SU-DHL-6 (cell line): ENCODE measurements at regions not wholly inside any gene's neighbourhood (a gene's known extent, or its start where the extent isn't known, plus 50 kb on each side); places are given as distances from the start of the nearest gene placed in this dataset.

Experiments
- H2AFZ ChIP-seq: fragments of 200-600 bp; sonication (generic); 2 replicates; pipeline ENCODE4 v1.6.1; 2014; ENCODE audit warnings: low read depth, mild to moderate bottlenecking, moderate library complexity, mixed read lengths, antibody characterized with exemption, low read length; ENCODE audit not compliant: severe bottlenecking
- H3F3A ChIP-seq: fragments of 200-600 bp; shearing (Covaris generic); 2 replicates; pipeline ENCODE4 v1.6.0; 2016; ENCODE audit warnings: antibody characterized with exemption, mild to moderate bottlenecking; ENCODE audit not compliant: insufficient read depth
- H3K27ac ChIP-seq: fragments of 200-600 bp; sonication (generic); 2 replicates; pipeline ENCODE4 v1.5.1; 2016; ENCODE audit warnings: low read depth, mild to moderate bottlenecking, low read length, moderate library complexity, mixed read lengths
- H3K27me3 ChIP-seq: fragments of 200-600 bp; sonication (generic), shearing (Covaris generic); 2 replicates; pipeline ENCODE4 v1.6.0; 2014; ENCODE audit warnings: mild to moderate bottlenecking, low read length
- H3K36me3 ChIP-seq: fragments of 200-600 bp; sonication (generic); 2 replicates; pipeline ENCODE4 v1.6.1; 2014; ENCODE audit warnings: mild to moderate bottlenecking, low read length, mixed read lengths
- H3K4me2 ChIP-seq: fragments of 300-600, 200-600 bp; shearing (Covaris generic), sonication (generic); 2 replicates; pipeline ENCODE4 v1.6.0; 2014; ENCODE audit warnings: low read length, low read depth, mild to moderate bottlenecking; ENCODE audit not compliant: poor library complexity, severe bottlenecking
- H3K4me3 ChIP-seq: fragments of 200-600 bp; sonication (generic); 2 replicates; pipeline ENCODE4 v1.5.1; 2014; ENCODE audit warnings: antibody characterized with exemption, low read length, mild to moderate bottlenecking, mixed read lengths; ENCODE audit not compliant: insufficient read depth, poor library complexity, severe bottlenecking
- H3K79me2 ChIP-seq: fragments of 200-600 bp; sonication (generic); 2 replicates; pipeline ENCODE4 v1.6.1; 2014; ENCODE audit warnings: mild to moderate bottlenecking, low read length, moderate library complexity; ENCODE audit not compliant: insufficient read depth
- H3K9ac ChIP-seq: fragments of 200-600 bp; sonication (generic); 2 replicates; pipeline ENCODE4 v1.7.0; 2014; ENCODE audit warnings: mild to moderate bottlenecking, low read length
- H3K9me2 ChIP-seq: fragments of 200-600 bp; sonication (generic); replicated peaks from 2 replicates; pipeline ENCODE4 v1.6.1; 2014; ENCODE audit warnings: low read length; ENCODE audit not compliant: insufficient read depth
- H3K9me3 ChIP-seq: fragments of 200-600 bp; sonication (generic); 2 replicates; pipeline ENCODE4 v1.6.1; 2014; ENCODE audit warnings: low read length, mixed read lengths; ENCODE audit not compliant: insufficient read depth
- H4K20me1 ChIP-seq: fragments of 200-600 bp; sonication (generic); 2 replicates; pipeline ENCODE4 v1.6.1; 2014; ENCODE audit warnings: low read depth, mild to moderate bottlenecking, antibody characterized with exemption, low read length, moderate library complexity, mixed read lengths
- CTCF ChIP-seq: fragments of 200-600 bp; sonication (generic); IDR thresholded peaks from one replicate; pipeline ENCODE4 v1.5.1; 2017; ENCODE audit warnings: antibody characterized with exemption, mild to moderate bottlenecking, low read length, moderate library complexity; ENCODE audit not compliant: insufficient read depth, poor library complexity, severe bottlenecking
- EZH2phosphoT487 ChIP-seq: fragments of 200-600 bp; sonication (generic), shearing (Covaris generic); conservative IDR thresholded peaks from 2 replicates; pipeline ENCODE4 v1.6.1; 2018; ENCODE audit warnings: mild to moderate bottlenecking, antibody characterized with exemption, low read length, moderate library complexity, mixed read lengths

GRCh38 chr19:30102239-30102638, 160.2 kb downstream of the URI1 start:
- no peaks in the 10 kb centered on the region for H3K79me2 ChIP-seq
- H3K36me3 ChIP-seq = no peaks in the 10 kb centered on the region
- H3K27me3 ChIP-seq = no peaks in the 10 kb centered on the region
- no peak overlapping the region for H3K9ac ChIP-seq
- no peak overlapping the region for H3K4me3 ChIP-seq
- TF ChIP-seq EZH2phosphoT487 (no peak), CTCF (no peak)
- no peak overlapping the region for H2AFZ ChIP-seq
- no peaks in the 10 kb centered on the region for H3K9me3 ChIP-seq
- H3K9me2 ChIP-seq = no peaks in the 10 kb centered on the region
- H3K27ac ChIP-seq = no peak overlapping the region
- H4K20me1 ChIP-seq = no peaks in the 10 kb centered on the region
- no peak overlapping the region for H3K4me2 ChIP-seq
- no peaks in the 10 kb centered on the region for H3F3A ChIP-seq

GRCh38 chr19:30102666-30103065, 160.6 kb downstream of the URI1 start:
- no peaks in the 10 kb centered on the region for H3K36me3 ChIP-seq
- no peaks in the 10 kb centered on the region for H3F3A ChIP-seq
- H3K79me2 ChIP-seq = no peaks in the 10 kb centered on the region
- no peak for TF ChIP-seq CTCF
- TF ChIP-seq EZH2phosphoT487 = no peak
- H3K27ac ChIP-seq = no peak overlapping the region
- no peak overlapping the region for H3K9ac ChIP-seq
- no peaks in the 10 kb centered on the region for H4K20me1 ChIP-seq
- H3K27me3 ChIP-seq = no peaks in the 10 kb centered on the region
- H3K4me2 ChIP-seq = no peak overlapping the region
- no peaks in the 10 kb centered on the region for H3K9me2 ChIP-seq
- H3K9me3 ChIP-seq = no peaks in the 10 kb centered on the region
- H3K4me3 ChIP-seq = no peak overlapping the region
- H2AFZ ChIP-seq = no peak overlapping the region

- no peak overlapping the region for H3K4me3 ChIP-seq
- no peak overlapping the region for H3K4me2 ChIP-seq
- H3F3A ChIP-seq = no peaks in the 10 kb centered on the region
- H3K9me2 ChIP-seq = no peaks in the 10 kb centered on the region
- no peaks in the 10 kb centered on the region for H4K20me1 ChIP-seq
- H3K27ac ChIP-seq = no peak overlapping the region
- H3K79me2 ChIP-seq = no peaks in the 10 kb centered on the region
- no peak overlapping the region for H2AFZ ChIP-seq
- H3K36me3 ChIP-seq = no peaks in the 10 kb centered on the region
- no peaks in the 10 kb centered on the region for H3K27me3 ChIP-seq
- H3K9ac ChIP-seq = no peak overlapping the region
- no peak for TF ChIP-seq EZH2phosphoT487
- TF ChIP-seq CTCF = no peak
- no peaks in the 10 kb centered on the region for H3K9me3 ChIP-seq
Measured at GRCh38 chr19:30103981-30104380, 161.9 kb downstream of the URI1 start.
